ENCODE measurements at regions not wholly inside any gene's neighbourhood (a gene's known extent, or its start where the extent isn't known, plus 50 kb on each side); places are given as distances from the start of the nearest gene placed in this dataset.
"Not testable (repeated sequence)": the region's sequence is repeated elsewhere in the genome, so short reads cannot be mapped to it uniquely, and the experiment has no call there.

DNA sequence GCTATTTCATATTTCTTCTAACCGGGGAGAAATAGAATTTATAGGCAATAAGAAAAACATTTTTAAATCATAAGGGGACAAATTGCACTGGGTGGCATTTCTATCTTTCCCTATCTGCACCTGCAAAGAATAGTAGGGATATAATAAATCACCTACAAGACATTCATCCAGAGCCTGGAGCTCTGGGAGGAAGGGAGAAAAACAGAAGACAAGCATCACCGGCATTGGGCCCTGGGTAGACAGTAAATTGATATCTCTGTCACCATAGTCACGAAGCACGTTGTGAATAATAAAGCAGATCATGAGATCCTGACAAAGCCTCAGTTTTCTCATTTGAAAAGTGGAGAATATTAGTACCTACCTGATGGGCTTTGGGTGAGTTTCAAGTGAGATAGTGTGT lies 685.6 kb downstream of the XPNPEP1 start:
- H3K4me3 ChIP-seq (ENCODE audit: low read depth, low read length): no peak overlapping the region
- no peak for DNase-seq (ENCODE audit: low read depth, low spot score)
- ChIA-PET CTCF (no interaction called here), POLR2A (no interaction called here)
- TF ChIP-seq, protein P1, sequence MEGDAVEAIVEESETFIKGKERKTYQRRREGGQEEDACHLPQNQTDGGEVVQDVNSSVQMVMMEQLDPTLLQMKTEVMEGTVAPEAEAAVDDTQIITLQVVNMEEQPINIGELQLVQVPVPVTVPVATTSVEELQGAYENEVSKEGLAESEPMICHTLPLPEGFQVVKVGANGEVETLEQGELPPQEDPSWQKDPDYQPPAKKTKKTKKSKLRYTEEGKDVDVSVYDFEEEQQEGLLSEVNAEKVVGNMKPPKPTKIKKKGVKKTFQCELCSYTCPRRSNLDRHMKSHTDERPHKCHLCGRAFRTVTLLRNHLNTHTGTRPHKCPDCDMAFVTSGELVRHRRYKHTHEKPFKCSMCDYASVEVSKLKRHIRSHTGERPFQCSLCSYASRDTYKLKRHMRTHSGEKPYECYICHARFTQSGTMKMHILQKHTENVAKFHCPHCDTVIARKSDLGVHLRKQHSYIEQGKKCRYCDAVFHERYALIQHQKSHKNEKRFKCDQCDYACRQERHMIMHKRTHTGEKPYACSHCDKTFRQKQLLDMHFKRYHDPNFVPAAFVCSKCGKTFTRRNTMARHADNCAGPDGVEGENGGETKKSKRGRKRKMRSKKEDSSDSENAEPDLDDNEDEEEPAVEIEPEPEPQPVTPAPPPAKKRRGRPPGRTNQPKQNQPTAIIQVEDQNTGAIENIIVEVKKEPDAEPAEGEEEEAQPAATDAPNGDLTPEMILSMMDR (IDR thresholded peaks at IDR 0.05; ENCODE audit: insufficient read depth, low read length, missing control alignments): no peak

DNA sequence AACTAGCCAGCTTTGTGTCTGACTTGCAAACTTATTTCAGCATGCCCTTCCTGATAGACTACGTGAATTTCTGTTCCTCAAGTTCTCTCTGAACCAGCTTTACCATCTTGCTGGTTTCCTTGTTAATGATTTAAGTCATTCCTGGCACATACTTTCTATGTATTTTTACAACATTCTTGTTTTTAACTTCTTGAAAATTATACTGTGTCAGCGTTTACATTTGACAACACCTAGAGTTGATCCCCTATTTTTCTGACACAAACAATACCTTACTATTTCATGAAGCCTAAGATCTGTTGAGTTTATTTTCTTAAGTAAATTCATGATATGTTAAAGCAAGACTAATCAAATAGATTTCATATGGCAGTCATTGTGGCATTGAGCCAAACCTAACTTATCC lies 686.3 kb downstream of the XPNPEP1 start:
- POLR2A ChIA-PET: no interaction called here
- TF ChIP-seq, protein P1 (IDR thresholded peaks at IDR 0.05; ENCODE audit: insufficient read depth, low read length, missing control alignments): no peak
- H3K4me3 ChIP-seq (ENCODE audit: low read depth, low read length): no peak overlapping the region
- no peak for DNase-seq (ENCODE audit: low read depth, low spot score)
- CTCF ChIA-PET: no interaction called here

DNA sequence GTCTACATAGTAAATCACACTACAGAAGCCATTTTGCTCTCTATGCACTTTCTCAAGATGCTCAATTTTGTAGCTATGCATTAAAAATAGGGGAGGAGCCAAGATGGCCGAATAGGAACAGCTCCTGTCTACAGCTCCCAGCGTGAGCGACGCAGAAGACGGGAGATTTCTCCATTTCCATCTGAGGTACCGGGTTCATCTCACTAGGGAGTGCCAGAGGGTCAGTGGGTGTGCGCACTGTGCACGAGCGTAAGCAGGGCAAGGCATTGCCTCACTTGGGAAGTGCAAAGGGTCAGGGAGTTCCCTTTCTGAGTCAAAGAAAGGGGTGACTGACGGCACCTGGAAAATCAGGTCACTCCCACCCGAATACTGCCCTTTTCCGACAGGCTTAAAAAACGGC lies 699.8 kb downstream of the XPNPEP1 start:
- H3K4me3 ChIP-seq (ENCODE audit: low read depth, low read length); DNase-seq (ENCODE audit: low read depth, low spot score); CTCF ChIA-PET; POLR2A ChIA-PET: not testable (repeated sequence)

DNA sequence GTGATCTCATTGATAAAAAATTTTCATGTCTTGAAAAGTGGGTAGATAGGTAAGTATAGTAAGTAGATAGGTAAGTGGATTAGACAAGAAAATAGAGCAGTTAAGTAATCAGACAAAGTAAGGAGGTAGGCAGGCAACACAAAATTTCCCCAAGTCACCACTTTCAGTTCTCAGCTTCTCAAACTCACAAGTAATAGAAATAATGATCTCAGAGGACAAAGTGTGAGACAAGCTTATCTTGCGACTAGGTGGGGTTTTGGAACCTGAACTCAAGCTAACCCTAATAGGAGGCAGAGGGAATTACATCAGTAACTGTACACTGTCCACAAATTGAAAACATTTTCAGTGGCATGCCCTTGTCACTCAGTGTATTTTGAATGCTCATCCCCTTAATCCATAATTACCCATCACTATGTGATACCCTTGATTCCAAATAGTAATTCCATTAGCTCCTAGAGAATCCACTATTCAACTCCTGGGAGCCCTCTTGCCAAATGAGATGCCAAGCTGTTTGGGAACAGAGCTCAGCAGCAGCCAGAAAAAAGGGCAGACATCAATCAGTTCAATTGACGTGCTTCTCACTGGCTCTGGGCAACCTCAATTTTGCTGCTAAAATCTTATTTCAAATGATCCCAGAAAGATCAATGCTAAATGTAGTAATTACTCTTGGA lies 703.2 kb downstream of the XPNPEP1 start:
- TF ChIP-seq, protein P1 (IDR thresholded peaks at IDR 0.05; ENCODE audit: insufficient read depth, low read length, missing control alignments): no peak
- no peak for DNase-seq (ENCODE audit: low read depth, low spot score)
- H3K4me3 ChIP-seq (ENCODE audit: low read depth, low read length): no peak overlapping the region
- ChIA-PET CTCF (no interaction called here), POLR2A (no interaction called here)

DNA sequence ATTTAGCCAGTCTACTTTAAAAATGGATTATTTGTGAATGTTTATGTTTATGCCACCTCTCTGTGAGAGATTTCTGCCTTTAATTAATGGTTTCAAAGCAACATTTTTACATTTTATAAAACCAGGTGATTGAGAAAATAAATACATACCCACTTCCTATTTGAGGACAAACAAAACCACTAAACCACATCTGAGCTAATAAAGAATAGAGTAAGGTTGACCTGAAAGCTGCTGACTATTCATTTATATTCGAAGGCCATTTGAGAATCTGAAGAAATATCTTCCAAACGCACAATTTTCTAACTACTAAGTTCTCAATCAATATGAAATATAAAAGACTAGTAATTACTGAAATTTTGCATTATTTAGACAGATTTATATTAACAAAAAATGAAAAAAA lies 705.1 kb downstream of the XPNPEP1 start:
- no peak overlapping the region for H3K4me3 ChIP-seq (ENCODE audit: low read depth, low read length)
- ChIA-PET CTCF (no interaction called here), POLR2A (no interaction called here)
- TF ChIP-seq, protein P1 (IDR thresholded peaks at IDR 0.05; ENCODE audit: insufficient read depth, low read length, missing control alignments): no peak
- no peak for DNase-seq (ENCODE audit: low read depth, low spot score)

DNA sequence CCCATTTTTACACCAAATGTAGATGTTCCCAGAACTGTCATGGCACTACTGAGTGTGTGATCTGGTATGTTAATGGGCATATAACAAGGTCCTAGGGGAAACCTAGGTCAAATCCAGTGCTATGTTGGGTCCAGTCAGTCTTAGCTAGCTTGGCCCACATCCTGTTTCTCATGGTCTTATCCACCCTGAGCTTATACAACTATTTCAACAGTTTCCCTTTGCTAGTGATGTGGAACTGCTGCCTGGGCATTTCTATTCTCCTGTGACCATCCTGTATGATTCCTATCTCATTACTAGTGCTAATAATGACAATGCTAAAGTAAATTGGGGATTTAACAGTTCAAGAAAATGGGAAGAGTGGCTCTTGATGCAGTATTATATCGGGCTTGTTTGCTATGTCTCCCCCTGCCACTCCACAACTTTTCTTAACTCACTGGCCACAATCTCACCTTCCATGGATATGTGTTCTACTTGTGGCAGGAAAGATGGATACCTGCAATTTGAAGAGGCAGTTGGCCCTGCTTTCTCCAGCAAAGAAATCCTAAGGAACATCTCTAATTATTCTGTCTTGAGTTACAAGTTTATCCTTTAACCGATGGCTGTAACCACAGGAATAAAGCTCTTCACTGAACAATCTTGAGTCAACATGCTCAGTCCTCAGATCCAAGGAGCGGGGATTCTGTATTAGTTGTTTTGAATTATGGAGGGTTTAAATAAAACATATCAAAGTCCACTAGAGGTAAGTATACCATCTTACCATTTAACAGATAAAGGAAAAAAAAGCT lies 707.8 kb downstream of the XPNPEP1 start:
- CTCF ChIA-PET: no interaction called here
- H3K4me3 ChIP-seq (ENCODE audit: low read depth, low read length): no peak overlapping the region
- POLR2A ChIA-PET: no interaction called here
- TF ChIP-seq, protein P1 (IDR thresholded peaks at IDR 0.05; ENCODE audit: insufficient read depth, low read length, missing control alignments): no peak
- DNase-seq (ENCODE audit: low read depth, low spot score): no peak

DNA sequence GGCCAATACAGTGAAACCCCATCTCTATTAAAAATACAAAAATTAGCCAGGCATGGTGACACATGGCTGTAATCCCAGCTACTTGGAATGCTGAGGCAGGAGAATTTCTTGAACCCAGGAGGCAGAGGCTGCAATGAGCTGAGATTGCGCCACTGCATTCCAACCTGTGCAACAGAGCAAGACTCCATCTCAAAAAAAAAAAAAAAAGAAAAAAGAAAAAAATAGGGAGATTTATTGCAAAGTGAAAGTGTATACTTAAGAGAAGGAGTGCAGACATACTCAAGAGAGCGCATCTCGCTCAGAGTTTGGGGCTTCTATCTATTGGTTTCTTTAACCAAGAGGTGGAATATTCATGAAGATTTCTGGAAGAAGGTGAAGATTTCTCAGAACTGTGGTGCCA lies 708.4 kb downstream of the XPNPEP1 start:
- DNase-seq (ENCODE audit: low read depth, low spot score); CTCF ChIA-PET; POLR2A ChIA-PET; H3K4me3 ChIP-seq (ENCODE audit: low read depth, low read length): not testable (repeated sequence)

All from AG04449 (cell line).